ENCODE measurements at regions not wholly inside any gene's neighbourhood (a gene's known extent, or its start where the extent isn't known, plus 50 kb on each side); places are given as distances from the start of the nearest gene placed in this dataset.

GRCh38 chr13:29963089-29963488 is 112.7 kb upstream of the UBL3 start:
- DNase-seq (ENCODE audit: low spot score), result no peak
- no peak for ATAC-seq
- Mint-ChIP-seq H3K36me3 (peaks cover 8% of the 10 kb centered on the region), H3K4me3 (no peak overlapping the region), H3K4me1 (ENCODE audit: low read depth in 2 of 2) (no peaks in the 10 kb centered on the region), H3K27me3 (peaks cover 5 to 7% of the 10 kb centered on the region in 2 donors), H3K27ac (no peak overlapping the region), H3K9me3 (no peaks in the 10 kb centered on the region)

- ATAC-seq (no peak), DNase-seq (ENCODE audit: low spot score) (no peak)
- H3K27me3 Mint-ChIP-seq, result peaks cover 0 to 11% of the 10 kb centered on the region in 2 donors
- H3K4me1 Mint-ChIP-seq (ENCODE audit: low read depth in 2 of 2), result peaks cover 0 to 2% of the 10 kb centered on the region in 2 donors
- no peaks in the 10 kb centered on the region for H3K9me3 Mint-ChIP-seq
- H3K4me3 Mint-ChIP-seq, result no peak overlapping the region
- no peak overlapping the region for H3K27ac Mint-ChIP-seq
- no peaks in the 10 kb centered on the region for H3K36me3 Mint-ChIP-seq
Observed at GRCh38 chr13:29961036-29961670, 110.7 kb upstream of the UBL3 start.

GRCh38 chr13:29959603-29960002 is 109.2 kb upstream of the UBL3 start:
- peaks cover 0 to 13% of the 10 kb centered on the region in 2 donors for H3K27me3 Mint-ChIP-seq
- H3K27ac Mint-ChIP-seq, result no peak overlapping the region
- peaks cover 3 to 4% of the 10 kb centered on the region in 2 donors for H3K4me1 Mint-ChIP-seq (ENCODE audit: low read depth in 2 of 2)

GRCh38 chr13:29959086-29959485 is 108.7 kb upstream of the UBL3 start:
- no peaks in the 10 kb centered on the region for H3K36me3 Mint-ChIP-seq
- H3K27ac Mint-ChIP-seq, result no peak overlapping the region
- no peak for DNase-seq (ENCODE audit: low spot score)
- no peak overlapping the region for H3K4me3 Mint-ChIP-seq
- no peak for ATAC-seq
- peaks cover 8% of the 10 kb centered on the region in 2 donors for H3K4me1 Mint-ChIP-seq (ENCODE audit: low read depth in 2 of 2)
- no peaks in the 10 kb centered on the region for H3K9me3 Mint-ChIP-seq
- peaks cover 0 to 15% of the 10 kb centered on the region in 2 donors for H3K27me3 Mint-ChIP-seq

More at GRCh38 chr13:29959603-29960002, 109.2 kb upstream of the UBL3 start:
- H3K36me3 Mint-ChIP-seq, result no peaks in the 10 kb centered on the region
- ATAC-seq (no peak), DNase-seq (ENCODE audit: low spot score) (no peak)
- H3K4me3 Mint-ChIP-seq, result no peak overlapping the region
- H3K9me3 Mint-ChIP-seq, result no peaks in the 10 kb centered on the region

GRCh38 chr13:29958476-29958875 is 108.1 kb upstream of the UBL3 start:
- no peak overlapping the region for H3K4me3 Mint-ChIP-seq
- peaks cover 11 to 14% of the 10 kb centered on the region in 2 donors for H3K4me1 Mint-ChIP-seq (ENCODE audit: low read depth in 2 of 2)
- H3K36me3 Mint-ChIP-seq, result no peaks in the 10 kb centered on the region
- no peak overlapping the region for H3K27ac Mint-ChIP-seq
- H3K27me3 Mint-ChIP-seq, result peaks cover 0 to 15% of the 10 kb centered on the region in 2 donors
- ATAC-seq (no peak), DNase-seq (ENCODE audit: low spot score) (no peak)
- H3K9me3 Mint-ChIP-seq, result no peaks in the 10 kb centered on the region

- DNase-seq (ENCODE audit: low spot score) (no peak), ATAC-seq (no peak)
- Mint-ChIP-seq H3K9me3 (no peaks in the 10 kb centered on the region), H3K27ac (no peak overlapping the region), H3K36me3 (no peaks in the 10 kb centered on the region), H3K4me3 (no peak overlapping the region), H3K27me3 (peaks cover 0 to 15% of the 10 kb centered on the region in 2 donors), H3K4me1 (ENCODE audit: low read depth in 2 of 2) (peaks cover 11 to 16% of the 10 kb centered on the region in 2 donors)
Observed at GRCh38 chr13:29957320-29957719, 106.9 kb upstream of the UBL3 start.

- Mint-ChIP-seq H3K9me3 (no peaks in the 10 kb centered on the region), H3K4me3 (no peak overlapping the region), H3K4me1 (ENCODE audit: low read depth in 2 of 2) (peaks cover 11 to 16% of the 10 kb centered on the region in 2 donors), H3K27me3 (peaks cover 0 to 15% of the 10 kb centered on the region in 2 donors), H3K36me3 (no peaks in the 10 kb centered on the region), H3K27ac (no peak overlapping the region)
- DNase-seq (ENCODE audit: low spot score) (no peak), ATAC-seq (no peak)
Observed at GRCh38 chr13:29956853-29957252, 106.4 kb upstream of the UBL3 start.

GRCh38 chr13:29955137-29955650 is 104.8 kb upstream of the UBL3 start:
- no peak for ATAC-seq
- no peaks in the 10 kb centered on the region for H3K36me3 Mint-ChIP-seq

GRCh38 chr13:29954082-29955028 is 103.9 kb upstream of the UBL3 start:
- peak; percentile 70 to 74 for ATAC-seq
- DNase-seq (ENCODE audit: low spot score), result no peak
- Mint-ChIP-seq H3K27ac (peak overlapping the region; percentile 22 to 32), H3K36me3 (no peaks in the 10 kb centered on the region), H3K4me1 (ENCODE audit: low read depth in 2 of 2) (peaks cover 11 to 16% of the 10 kb centered on the region in 2 donors), H3K27me3 (peaks cover 6 to 19% of the 10 kb centered on the region in 2 donors), H3K4me3 (peak overlapping the region; percentile 59), H3K9me3 (no peaks in the 10 kb centered on the region)

More at GRCh38 chr13:29955137-29955650, 104.8 kb upstream of the UBL3 start:
- Mint-ChIP-seq H3K27ac (peak overlapping the region in 1 of 2 donors; percentile 22), H3K4me3 (no peak overlapping the region), H3K27me3 (peaks cover 0 to 15% of the 10 kb centered on the region in 2 donors), H3K4me1 (ENCODE audit: low read depth in 2 of 2) (peaks cover 11 to 16% of the 10 kb centered on the region in 2 donors), H3K9me3 (no peaks in the 10 kb centered on the region)
- no peak for DNase-seq (ENCODE audit: low spot score)

GRCh38 chr13:29953542-29953941 is 103.1 kb upstream of the UBL3 start:
- Mint-ChIP-seq H3K4me3 (peak overlapping the region; percentile 59), H3K36me3 (no peaks in the 10 kb centered on the region), H3K27ac (peak overlapping the region; percentile 22 to 32), H3K4me1 (ENCODE audit: low read depth in 2 of 2) (peaks cover 11 to 16% of the 10 kb centered on the region in 2 donors), H3K9me3 (no peaks in the 10 kb centered on the region), H3K27me3 (peaks cover 8 to 19% of the 10 kb centered on the region in 2 donors)
- ATAC-seq (no peak), DNase-seq (ENCODE audit: low spot score) (no peak)

- no peak for DNase-seq (ENCODE audit: low spot score)
- H3K4me1 Mint-ChIP-seq (ENCODE audit: low read depth in 2 of 2), result peaks cover 11 to 16% of the 10 kb centered on the region in 2 donors
- peaks cover 8 to 13% of the 10 kb centered on the region in 2 donors for H3K27me3 Mint-ChIP-seq
- ATAC-seq, result no peak
- H3K27ac Mint-ChIP-seq, result no peak overlapping the region
- no peaks in the 10 kb centered on the region for H3K9me3 Mint-ChIP-seq
- H3K36me3 Mint-ChIP-seq, result no peaks in the 10 kb centered on the region
- H3K4me3 Mint-ChIP-seq, result no peak overlapping the region
Observed at GRCh38 chr13:29952245-29952644, 101.8 kb upstream of the UBL3 start.

- Mint-ChIP-seq H3K27me3 (peaks cover 8 to 9% of the 10 kb centered on the region in 2 donors), H3K9me3 (no peaks in the 10 kb centered on the region), H3K27ac (no peak overlapping the region), H3K4me3 (no peak overlapping the region), H3K36me3 (no peaks in the 10 kb centered on the region), H3K4me1 (ENCODE audit: low read depth in 2 of 2) (peaks cover under 1 to 5% of the 10 kb centered on the region in 2 donors)
- no peak for DNase-seq (ENCODE audit: low spot score)
- no peak for ATAC-seq
Observed at GRCh38 chr13:29948791-29949190, 98.4 kb upstream of the UBL3 start.

GRCh38 chr13:29948244-29948643 is 97.8 kb upstream of the UBL3 start:
- H3K36me3 Mint-ChIP-seq, result no peaks in the 10 kb centered on the region
- H3K4me3 Mint-ChIP-seq, result no peak overlapping the region
- ATAC-seq (no peak), DNase-seq (ENCODE audit: low spot score) (no peak)
- no peaks in the 10 kb centered on the region for H3K4me1 Mint-ChIP-seq (ENCODE audit: low read depth in 2 of 2)
- H3K9me3 Mint-ChIP-seq, result no peaks in the 10 kb centered on the region
- H3K27ac Mint-ChIP-seq, result no peak overlapping the region
- peaks cover 8 to 9% of the 10 kb centered on the region in 2 donors for H3K27me3 Mint-ChIP-seq

GRCh38 chr13:29947839-29948238 is 97.4 kb upstream of the UBL3 start:
- Mint-ChIP-seq H3K36me3 (no peaks in the 10 kb centered on the region), H3K4me1 (ENCODE audit: low read depth in 2 of 2) (no peaks in the 10 kb centered on the region), H3K27ac (no peak overlapping the region), H3K27me3 (peaks cover 8 to 9% of the 10 kb centered on the region in 2 donors), H3K9me3 (no peaks in the 10 kb centered on the region), H3K4me3 (no peak overlapping the region)
- ATAC-seq, result no peak
- DNase-seq (ENCODE audit: low spot score), result no peak

Data from natural killer cell treated with Interleukin-12 subunit alpha and Interleukin-12 subunit beta and Interleukin-15 and Interleukin-18, amount 100 ng/mL, for 72 hours (primary cell).